ENCODE measurements at regions not wholly inside any gene's neighbourhood (a gene's known extent, or its start where the extent isn't known, plus 50 kb on each side); places are given as distances from the start of the nearest gene placed in this dataset.

- WGBS (ENCODE audit: low lambda C conversion rate) = 0% methylated on average over 4 of the region's 4 CpGs
- Histone ChIP-seq H3K36me3 (replicated peaks in 1 of 2; ENCODE audit: control insufficient read depth in 1 of 2, insufficient read depth in 2 of 2, low read length in 2 of 2) (no peaks in the 10 kb centered on the region), H2AFZ (ENCODE audit: low read length) (no peak overlapping the region), H3K27ac (ENCODE audit: extremely low read length, insufficient read depth, low read length) (no peak overlapping the region), H3K27me3 (ENCODE audit: control insufficient read depth in 1 of 2, insufficient read depth in 2 of 2, low read length in 2 of 2) (no peaks in the 10 kb centered on the region), H3K9me3 (ENCODE audit: low read length) (no peaks in the 10 kb centered on the region), H3K4me1 (ENCODE audit: insufficient read depth, low read length) (no peaks in the 10 kb centered on the region), H3K79me2 (ENCODE audit: insufficient read depth, low read length) (no peaks in the 10 kb centered on the region), H3K4me3 (replicated peaks in 1 of 3; ENCODE audit: insufficient read depth in 1 of 3, low read depth in 2 of 3, low read length in 3 of 3) (no peak overlapping the region), H3K4me2 (ENCODE audit: low read depth, low read length) (no peak overlapping the region), H4K20me1 (ENCODE audit: insufficient read depth, low read length) (no peaks in the 10 kb centered on the region), H3K9ac (ENCODE audit: insufficient read depth, low read depth, low read length) (no peak overlapping the region)
- in situ Hi-C loops (cut with HindIII; ENCODE audit: extremely low pct_ligation_motif_present, low pct_unique_long_range_greater_than_20kb) = no loop called here
- DNase-seq (ENCODE audit: low spot score) (no peak), FAIRE-seq (no peak), ATAC-seq (no peak)
- CTCF ChIA-PET (ENCODE audit: low intra/inter-chr PET ratio, low total read pairs) = no interaction called here
- intact Hi-C loops (cut with micrococcal nuclease; ENCODE audit: unreplicated experiment) = no loop called here
- no TSS peak for BruUV-seq (replicated peaks)
- TF ChIP-seq BHLHE40 (IDR thresholded peaks at IDR 0.05; ENCODE audit: low read length) = no peak
- TF ChIP-seq SMARCC2 (IDR thresholded peaks at IDR 0.05) = no peak
- no peak for TF ChIP-seq BORCS8-MEF2B (CRISPR knock-in tag; IDR thresholded peaks at IDR 0.05)
- no peak for TF ChIP-seq PITX1 (CRISPR knock-in tag; IDR thresholded peaks at IDR 0.05)
- POLR2A ChIA-PET = no interaction called here
Observed at GRCh38 chr4:176939445-176939844, 146.7 kb upstream of the VEGFC start.

DNA sequence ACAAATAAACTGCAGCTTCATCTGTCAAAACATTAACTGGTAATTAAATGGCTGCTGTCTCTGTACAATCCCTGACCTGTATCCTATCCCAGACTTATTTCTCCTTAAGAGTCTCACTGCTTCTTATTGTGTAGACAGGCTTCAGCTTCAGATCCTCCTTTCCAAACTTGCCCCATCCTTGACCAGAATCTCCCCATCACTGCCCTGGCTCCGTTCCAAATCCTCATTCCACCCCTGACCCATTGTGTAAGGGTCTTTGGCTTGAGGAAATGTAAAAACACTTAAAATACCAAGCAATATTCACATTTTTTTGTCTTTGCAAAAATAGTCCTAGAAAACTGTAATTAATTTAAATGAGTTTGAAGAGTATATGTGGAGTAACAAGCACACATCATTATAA lies 152.6 kb upstream of the VEGFC start:
- BruUV-seq (replicated peaks) = no TSS peak
- no peaks in the 10 kb centered on the region for H4K20me1 ChIP-seq (ENCODE audit: insufficient read depth, low read length)
- H3K27me3 ChIP-seq (ENCODE audit: control insufficient read depth in 1 of 2, insufficient read depth in 2 of 2, low read length in 2 of 2) = no peaks in the 10 kb centered on the region
- H3K9me3 ChIP-seq (ENCODE audit: low read length) = no peaks in the 10 kb centered on the region
- intact Hi-C loops (cut with micrococcal nuclease; ENCODE audit: unreplicated experiment) (no loop called here), in situ Hi-C loops (cut with HindIII; ENCODE audit: extremely low pct_ligation_motif_present, low pct_unique_long_range_greater_than_20kb) (no loop called here)
- no peak overlapping the region for H3K9ac ChIP-seq (ENCODE audit: insufficient read depth, low read depth, low read length)
- ATAC-seq = no peak
- ChIA-PET CTCF (ENCODE audit: low intra/inter-chr PET ratio, low total read pairs) (no interaction called here), POLR2A (no interaction called here)
- WGBS (ENCODE audit: low lambda C conversion rate) = 0% methylated on average over 1 of the region's 1 CpG
- H3K4me1 ChIP-seq (ENCODE audit: insufficient read depth, low read length) = no peaks in the 10 kb centered on the region
- no peak overlapping the region for H3K4me3 ChIP-seq (replicated peaks in 1 of 3; ENCODE audit: insufficient read depth in 1 of 3, low read depth in 2 of 3, low read length in 3 of 3)
- no peak overlapping the region for H2AFZ ChIP-seq (ENCODE audit: low read length)
- no peak for FAIRE-seq
- H3K36me3 ChIP-seq (replicated peaks in 1 of 2; ENCODE audit: control insufficient read depth in 1 of 2, insufficient read depth in 2 of 2, low read length in 2 of 2) = no peaks in the 10 kb centered on the region
- no peaks in the 10 kb centered on the region for H3K79me2 ChIP-seq (ENCODE audit: insufficient read depth, low read length)
- H3K4me2 ChIP-seq (ENCODE audit: low read depth, low read length) = no peak overlapping the region
- no peak overlapping the region for H3K27ac ChIP-seq (ENCODE audit: extremely low read length, insufficient read depth, low read length)
- TF ChIP-seq ZSCAN20 (CRISPR knock-in tag; IDR thresholded peaks at IDR 0.05; ENCODE audit: borderline replicate concordance) (no peak), ZNF10 (CRISPR knock-in tag; IDR thresholded peaks at IDR 0.05; ENCODE audit: borderline replicate concordance, low read depth) (no peak), RCOR2 (CRISPR knock-in tag; IDR thresholded peaks at IDR 0.05) (no peak), PATZ1 (CRISPR knock-in tag; IDR thresholded peaks at IDR 0.05) (no peak), REXO4 (CRISPR knock-in tag; IDR thresholded peaks at IDR 0.05; ENCODE audit: borderline replicate concordance) (no peak), DR1 (CRISPR knock-in tag; IDR thresholded peaks at IDR 0.05) (no peak), ZBTB43 (CRISPR knock-in tag; conservative IDR thresholded peaks at IDR 0.05) (no peak), HOXD1 (CRISPR knock-in tag; IDR thresholded peaks at IDR 0.05) (no peak)
- TF ChIP-seq, protein P1, sequence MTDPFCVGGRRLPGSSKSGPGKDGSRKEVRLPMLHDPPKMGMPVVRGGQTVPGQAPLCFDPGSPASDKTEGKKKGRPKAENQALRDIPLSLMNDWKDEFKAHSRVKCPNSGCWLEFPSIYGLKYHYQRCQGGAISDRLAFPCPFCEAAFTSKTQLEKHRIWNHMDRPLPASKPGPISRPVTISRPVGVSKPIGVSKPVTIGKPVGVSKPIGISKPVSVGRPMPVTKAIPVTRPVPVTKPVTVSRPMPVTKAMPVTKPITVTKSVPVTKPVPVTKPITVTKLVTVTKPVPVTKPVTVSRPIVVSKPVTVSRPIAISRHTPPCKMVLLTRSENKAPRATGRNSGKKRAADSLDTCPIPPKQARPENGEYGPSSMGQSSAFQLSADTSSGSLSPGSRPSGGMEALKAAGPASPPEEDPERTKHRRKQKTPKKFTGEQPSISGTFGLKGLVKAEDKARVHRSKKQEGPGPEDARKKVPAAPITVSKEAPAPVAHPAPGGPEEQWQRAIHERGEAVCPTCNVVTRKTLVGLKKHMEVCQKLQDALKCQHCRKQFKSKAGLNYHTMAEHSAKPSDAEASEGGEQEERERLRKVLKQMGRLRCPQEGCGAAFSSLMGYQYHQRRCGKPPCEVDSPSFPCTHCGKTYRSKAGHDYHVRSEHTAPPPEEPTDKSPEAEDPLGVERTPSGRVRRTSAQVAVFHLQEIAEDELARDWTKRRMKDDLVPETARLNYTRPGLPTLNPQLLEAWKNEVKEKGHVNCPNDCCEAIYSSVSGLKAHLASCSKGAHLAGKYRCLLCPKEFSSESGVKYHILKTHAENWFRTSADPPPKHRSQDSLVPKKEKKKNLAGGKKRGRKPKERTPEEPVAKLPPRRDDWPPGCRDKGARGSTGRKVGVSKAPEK (CRISPR knock-in tag; IDR thresholded peaks at IDR 0.05; ENCODE audit: borderline replicate concordance) = no peak
- DNase-seq (ENCODE audit: low spot score) = no peak
